Liver (tissue), 8 donors: ENCODE measurements at regions not wholly inside any gene's neighbourhood (a gene's known extent, or its start where the extent isn't known, plus 50 kb on each side); places are given as distances from the start of the nearest gene placed in this dataset.

Experiments used
- DNase-seq: peaks from one replicate; pipeline ENCODE4 v3.0.0-alpha.2; 2017; ENCODE audit warnings: low spot score
- H3K27ac ChIP-seq, 2 donors: one replicate each; pipeline ENCODE4 v1.7.0; 2013; ENCODE audit warnings: inconsistent platforms in 2 of 2, low read length in 2 of 2, control low read depth in 1 of 2, low read depth in 1 of 2, mild to moderate bottlenecking in 1 of 2
- H3K27me3 ChIP-seq, 4 donors: one replicate each; pipeline versions ENCODE4 v1.6.1 to v1.7.0; 2013; ENCODE audit warnings: low read length in 3 of 4, inconsistent platforms in 1 of 4, mild to moderate bottlenecking in 1 of 4, moderate library complexity in 1 of 4; ENCODE audit not compliant: control insufficient read depth in 4 of 4, insufficient read depth in 4 of 4
- H3K36me3 ChIP-seq, 4 donors: one replicate each; pipeline versions ENCODE4 v1.6.1 to v1.7.0; 2013; ENCODE audit warnings: low read length in 3 of 4, mild to moderate bottlenecking in 3 of 4, low read depth in 1 of 4, moderate library complexity in 1 of 4; ENCODE audit not compliant: control insufficient read depth in 4 of 4, insufficient read depth in 3 of 4
- H3K4me1 ChIP-seq, 4 donors: one replicate each; pipeline versions ENCODE4 v1.6.1 to v1.7.0; 2013; ENCODE audit warnings: low read length in 3 of 4, mild to moderate bottlenecking in 3 of 4, moderate library complexity in 1 of 4; ENCODE audit not compliant: control insufficient read depth in 4 of 4, insufficient read depth in 4 of 4
- H3K4me3 ChIP-seq, 3 donors: one replicate each; pipeline versions ENCODE4 v1.6.1 to v1.7.0; 2013; ENCODE audit warnings: low read length in 3 of 3, control low read depth in 1 of 3, low read depth in 1 of 3, mild to moderate bottlenecking in 1 of 3
- H3K9ac ChIP-seq, 2 donors: one replicate each; pipeline ENCODE4 v1.7.0; 2013; ENCODE audit warnings: low read length in 2 of 2, mild to moderate bottlenecking in 2 of 2, moderate library complexity in 2 of 2, control low read depth in 1 of 2, low read depth in 1 of 2
- H3K9me3 ChIP-seq, 4 donors: one replicate each; pipeline versions ENCODE4 v1.6.1 to v1.7.0; 2013; ENCODE audit warnings: low read length in 3 of 4; ENCODE audit not compliant: control insufficient read depth in 4 of 4
- ATF3 ChIP-seq: IDR thresholded peaks from 2 replicates; pipeline ENCODE4 v1.6.1; 2016; ENCODE audit warnings: antibody characterized with exemption
- CTCF ChIP-seq: fragments of 150-350 bp; IDR thresholded peaks from 2 replicates; pipeline ENCODE4 v1.5.1; 2017; ENCODE audit warnings: improper control_type of control experiment, low read depth, low read length; ENCODE audit not compliant: missing input control
- EGR1 ChIP-seq, 2 donors: IDR thresholded peaks; 2 replicates each; pipeline ENCODE4 v1.6.1; 2016 to 2018; ENCODE audit warnings: antibody characterized with exemption in 2 of 2, low read depth in 2 of 2
- FOXA1 ChIP-seq: IDR thresholded peaks from 2 replicates; pipeline ENCODE4 v1.6.1; 2016; ENCODE audit warnings: antibody characterized with exemption
- FOXA2 ChIP-seq: IDR thresholded peaks from 2 replicates; pipeline ENCODE4 v1.6.1; 2016; ENCODE audit warnings: antibody characterized with exemption
- GABPA ChIP-seq, 2 donors: IDR thresholded peaks in 1 of 2; conservative IDR thresholded peaks in 1 of 2; 2 replicates each; pipeline ENCODE4 v1.6.1; 2016; ENCODE audit warnings: antibody characterized with exemption in 2 of 2, mild to moderate bottlenecking in 1 of 2, moderate library complexity in 1 of 2
- HNF4A ChIP-seq, 2 donors: conservative IDR thresholded peaks; 2 replicates each; pipeline ENCODE4 v1.6.1; 2016; ENCODE audit warnings: antibody characterized with exemption in 2 of 2, mild to moderate bottlenecking in 2 of 2
- HNF4G ChIP-seq: IDR thresholded peaks from 2 replicates; pipeline ENCODE4 v1.6.1; 2016; ENCODE audit warnings: antibody characterized with exemption
- JUND ChIP-seq, 2 donors: IDR thresholded peaks; 2 replicates each; pipeline ENCODE4 v1.6.1; 2016; ENCODE audit warnings: antibody characterized with exemption in 2 of 2
- MAX ChIP-seq: IDR thresholded peaks from 2 replicates; pipeline ENCODE4 v1.6.1; 2016; ENCODE audit warnings: antibody characterized with exemption
- NR2F2 ChIP-seq: IDR thresholded peaks from 2 replicates; pipeline ENCODE4 v1.6.1; 2016; ENCODE audit warnings: antibody characterized with exemption
- RAD21 ChIP-seq, 2 donors: IDR thresholded peaks; 2 replicates each; pipeline ENCODE4 v1.6.1; 2016; ENCODE audit warnings: antibody characterized with exemption in 2 of 2, mild to moderate bottlenecking in 2 of 2
- REST ChIP-seq: IDR thresholded peaks from 2 replicates; pipeline ENCODE4 v1.6.1; 2016; ENCODE audit warnings: antibody characterized with exemption, mild to moderate bottlenecking
- RXRA ChIP-seq, 2 donors: IDR thresholded peaks; 2 replicates each; pipeline ENCODE4 v1.6.1; 2017 to 2018; ENCODE audit warnings: antibody characterized with exemption in 2 of 2, mild to moderate bottlenecking in 1 of 2
- SP1 ChIP-seq: IDR thresholded peaks from 2 replicates; pipeline ENCODE4 v1.6.1; 2018; ENCODE audit warnings: antibody characterized with exemption, mild to moderate bottlenecking
- TAF1 ChIP-seq: conservative IDR thresholded peaks from 2 replicates; pipeline ENCODE4 v1.6.1; 2016; ENCODE audit warnings: antibody characterized with exemption, mild to moderate bottlenecking
- YY1 ChIP-seq: IDR thresholded peaks from 2 replicates; pipeline ENCODE4 v1.6.1; 2016; ENCODE audit warnings: antibody characterized with exemption, mild to moderate bottlenecking
- WGBS: extraction: QIAGEN DNeasy Blood & Tissue Kit; methylation state at CpG from one replicate; pipeline ENCODE4 v1.1.7; 2013; 5-methylcytosine and 5-hydroxymethylcytosine counted together
- TF ChIP-seq, protein P1 (sequence below): IDR thresholded peaks from 2 replicates; pipeline ENCODE4 v1.6.1; 2016; ENCODE audit warnings: antibody characterized with exemption
- donor health status: healthy.
- donor health status: healthy.
- donor health status: healthy.
- donor health status: healthy.
- donor health status: healthy.

GRCh38 chr19:28855216-28855615 lies 357.7 kb downstream of the UQCRFS1 start:
- WGBS: 55% methylated on average over 3 of the region's 3 CpGs
- Histone ChIP-seq H3K27me3 (peaks cover 0 to 2% (median 0%) of the 10 kb centered on the region in 4 donors), H3K4me3 (no peak overlapping the region), H3K9ac (no peak overlapping the region), H3K4me1 (no peaks in the 10 kb centered on the region), H3K27ac (no peak overlapping the region), H3K9me3 (peaks cover 0 to 6% (median 3%) of the 10 kb centered on the region in 4 donors), H3K36me3 (no peaks in the 10 kb centered on the region)
- no peak for TF ChIP-seq ATF3
- no peak for TF ChIP-seq FOXA2
- no peak for TF ChIP-seq RAD21 (IDR thresholded peaks at IDR 0.05)
- no peak for TF ChIP-seq SP1
- TF ChIP-seq TAF1: no peak
- TF ChIP-seq MAX: no peak
- no peak for TF ChIP-seq FOXA1
- no peak for TF ChIP-seq NR2F2
- TF ChIP-seq REST: no peak
- TF ChIP-seq YY1: no peak
- TF ChIP-seq HNF4A (conservative IDR thresholded peaks at IDR 0.05): no peak
- TF ChIP-seq, protein P1, sequence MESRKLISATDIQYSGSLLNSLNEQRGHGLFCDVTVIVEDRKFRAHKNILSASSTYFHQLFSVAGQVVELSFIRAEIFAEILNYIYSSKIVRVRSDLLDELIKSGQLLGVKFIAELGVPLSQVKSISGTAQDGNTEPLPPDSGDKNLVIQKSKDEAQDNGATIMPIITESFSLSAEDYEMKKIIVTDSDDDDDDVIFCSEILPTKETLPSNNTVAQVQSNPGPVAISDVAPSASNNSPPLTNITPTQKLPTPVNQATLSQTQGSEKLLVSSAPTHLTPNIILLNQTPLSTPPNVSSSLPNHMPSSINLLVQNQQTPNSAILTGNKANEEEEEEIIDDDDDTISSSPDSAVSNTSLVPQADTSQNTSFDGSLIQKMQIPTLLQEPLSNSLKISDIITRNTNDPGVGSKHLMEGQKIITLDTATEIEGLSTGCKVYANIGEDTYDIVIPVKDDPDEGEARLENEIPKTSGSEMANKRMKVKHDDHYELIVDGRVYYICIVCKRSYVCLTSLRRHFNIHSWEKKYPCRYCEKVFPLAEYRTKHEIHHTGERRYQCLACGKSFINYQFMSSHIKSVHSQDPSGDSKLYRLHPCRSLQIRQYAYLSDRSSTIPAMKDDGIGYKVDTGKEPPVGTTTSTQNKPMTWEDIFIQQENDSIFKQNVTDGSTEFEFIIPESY: no peak
- TF ChIP-seq CTCF: no peak
- no peak for TF ChIP-seq JUND (IDR thresholded peaks at IDR 0.05)
- TF ChIP-seq RXRA (IDR thresholded peaks at IDR 0.05): no peak
- no peak for TF ChIP-seq GABPA (IDR thresholded peaks at IDR 0.05 in 1 of 2, conservative IDR thresholded peaks at IDR 0.05 in 1 of 2)
- TF ChIP-seq HNF4G: no peak
- no peak for TF ChIP-seq EGR1 (IDR thresholded peaks at IDR 0.05; ENCODE audit: low read depth in 2 of 2)
- DNase-seq: no peak
